ENCODE measurements at regions not wholly inside any gene's neighbourhood (a gene's known extent, or its start where the extent isn't known, plus 50 kb on each side); places are given as distances from the start of the nearest gene placed in this dataset.

DNA sequence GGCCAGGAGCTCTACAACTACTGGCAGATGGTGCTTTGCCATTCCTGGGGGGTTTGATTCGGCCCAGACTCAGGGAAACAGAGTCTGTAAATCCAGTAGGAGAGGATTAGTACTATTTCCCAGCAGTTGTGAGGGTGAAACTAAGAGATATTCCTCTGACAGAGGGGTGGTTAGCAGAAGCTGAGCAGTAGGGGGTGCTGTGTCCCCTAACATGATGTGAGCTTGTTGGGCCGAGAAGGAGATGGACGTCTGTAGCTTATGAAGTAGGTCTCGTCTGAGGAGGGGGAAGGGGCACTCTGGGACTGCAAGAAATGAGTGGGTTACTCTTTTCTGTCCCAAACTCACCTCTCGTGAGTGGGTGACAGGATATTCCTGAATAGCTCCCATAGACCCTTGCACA, 179.2 kb upstream of the MBL2 start:
- TF ChIP-seq, protein P1, sequence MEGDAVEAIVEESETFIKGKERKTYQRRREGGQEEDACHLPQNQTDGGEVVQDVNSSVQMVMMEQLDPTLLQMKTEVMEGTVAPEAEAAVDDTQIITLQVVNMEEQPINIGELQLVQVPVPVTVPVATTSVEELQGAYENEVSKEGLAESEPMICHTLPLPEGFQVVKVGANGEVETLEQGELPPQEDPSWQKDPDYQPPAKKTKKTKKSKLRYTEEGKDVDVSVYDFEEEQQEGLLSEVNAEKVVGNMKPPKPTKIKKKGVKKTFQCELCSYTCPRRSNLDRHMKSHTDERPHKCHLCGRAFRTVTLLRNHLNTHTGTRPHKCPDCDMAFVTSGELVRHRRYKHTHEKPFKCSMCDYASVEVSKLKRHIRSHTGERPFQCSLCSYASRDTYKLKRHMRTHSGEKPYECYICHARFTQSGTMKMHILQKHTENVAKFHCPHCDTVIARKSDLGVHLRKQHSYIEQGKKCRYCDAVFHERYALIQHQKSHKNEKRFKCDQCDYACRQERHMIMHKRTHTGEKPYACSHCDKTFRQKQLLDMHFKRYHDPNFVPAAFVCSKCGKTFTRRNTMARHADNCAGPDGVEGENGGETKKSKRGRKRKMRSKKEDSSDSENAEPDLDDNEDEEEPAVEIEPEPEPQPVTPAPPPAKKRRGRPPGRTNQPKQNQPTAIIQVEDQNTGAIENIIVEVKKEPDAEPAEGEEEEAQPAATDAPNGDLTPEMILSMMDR (IDR thresholded peaks at IDR 0.05): peak in 6 of 12 donors; percentile 8 to 36 (median 28)
- no peak for TF ChIP-seq POLR2A (IDR thresholded peaks at IDR 0.05)

Data from heart left ventricle (tissue), 13 donors.